ENCODE measurements at regions not wholly inside any gene's neighbourhood (a gene's known extent, or its start where the extent isn't known, plus 50 kb on each side); places are given as distances from the start of the nearest gene placed in this dataset.

DNA sequence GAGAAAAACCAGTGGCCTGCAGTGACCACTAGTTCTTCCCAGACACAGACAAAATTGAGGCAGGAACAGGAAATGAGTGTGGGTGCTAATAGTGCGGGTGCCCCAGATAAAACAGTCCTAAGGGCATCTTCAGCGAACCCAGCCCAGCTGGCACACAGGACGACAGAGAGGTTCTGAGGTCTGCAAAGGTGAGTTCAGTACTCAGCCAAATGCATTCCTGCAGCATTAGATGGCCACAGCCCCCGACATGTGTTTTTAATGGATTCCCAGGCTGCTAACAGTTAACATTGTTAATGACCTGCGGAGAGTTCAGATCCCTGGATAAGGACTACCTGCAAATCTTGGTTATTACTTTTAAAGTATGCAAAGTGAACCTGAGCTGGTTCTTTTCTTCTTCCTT lies 196.0 kb downstream of the HIBADH start:
- H3K4me2 ChIP-seq (ENCODE audit: low read length): no peak overlapping the region
- no peak overlapping the region for H3K27ac ChIP-seq (ENCODE audit: low read length)
- no peak overlapping the region for H2AFZ ChIP-seq (ENCODE audit: low read depth, low read length)
- H4K20me1 ChIP-seq (ENCODE audit: insufficient read depth): no peaks in the 10 kb centered on the region
- H3K27me3 ChIP-seq (ENCODE audit: insufficient read depth, low read depth, low read length): no peaks in the 10 kb centered on the region
- H3K36me3 ChIP-seq (ENCODE audit: insufficient read depth, low read length): no peaks in the 10 kb centered on the region
- TF ChIP-seq POLR2AphosphoS5 (IDR thresholded peaks at IDR 0.05) (no peak), EP300 (conservative IDR thresholded peaks at IDR 0.05; ENCODE audit: poor library complexity, severe bottlenecking) (no peak), MXI1 (conservative IDR thresholded peaks at IDR 0.05; ENCODE audit: poor library complexity, severe bottlenecking) (no peak)
- H3K9me2 ChIP-seq (ENCODE audit: insufficient read depth, low read length): no peaks in the 10 kb centered on the region
- no peak overlapping the region for H3K4me3 ChIP-seq (ENCODE audit: low read length)
- no peaks in the 10 kb centered on the region for H3F3A ChIP-seq (ENCODE audit: insufficient read depth, low read length, poor library complexity, severe bottlenecking)
- no peaks in the 10 kb centered on the region for H3K9me3 ChIP-seq (ENCODE audit: low read length)
- no peaks in the 10 kb centered on the region for H3K79me2 ChIP-seq (replicated peaks; ENCODE audit: insufficient read depth, low read length)
- no peak overlapping the region for H3K9ac ChIP-seq (ENCODE audit: low read length)

DNA sequence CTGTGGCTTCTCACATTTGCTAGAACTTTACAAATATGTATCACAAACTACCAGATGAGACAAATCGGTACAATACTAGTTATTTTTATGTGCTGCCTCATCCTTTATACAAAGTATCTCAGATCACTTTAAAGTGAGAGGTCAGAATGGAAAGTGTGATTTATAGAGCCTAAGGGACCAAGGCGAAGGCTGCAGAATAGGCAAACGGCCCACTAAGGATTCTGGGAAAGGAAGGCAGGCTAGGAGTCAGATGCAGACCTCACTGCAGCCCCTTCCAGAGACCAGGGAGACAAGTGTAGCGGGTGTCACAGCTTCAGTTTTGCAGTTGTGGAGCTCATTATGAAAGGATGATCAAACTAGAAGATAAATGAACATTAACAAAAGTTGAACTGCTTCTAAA lies 190.6 kb downstream of the HIBADH start:
- Histone ChIP-seq H3K27ac (ENCODE audit: low read length) (no peak overlapping the region), H3F3A (ENCODE audit: insufficient read depth, low read length, poor library complexity, severe bottlenecking) (no peaks in the 10 kb centered on the region), H2AFZ (ENCODE audit: low read depth, low read length) (no peak overlapping the region), H3K9ac (ENCODE audit: low read length) (no peak overlapping the region), H3K79me2 (replicated peaks; ENCODE audit: insufficient read depth, low read length) (no peaks in the 10 kb centered on the region), H4K20me1 (ENCODE audit: insufficient read depth) (no peaks in the 10 kb centered on the region), H3K4me3 (ENCODE audit: low read length) (no peak overlapping the region), H3K9me2 (ENCODE audit: insufficient read depth, low read length) (no peaks in the 10 kb centered on the region), H3K27me3 (ENCODE audit: insufficient read depth, low read depth, low read length) (no peaks in the 10 kb centered on the region), H3K4me2 (ENCODE audit: low read length) (no peak overlapping the region), H3K36me3 (ENCODE audit: insufficient read depth, low read length) (no peaks in the 10 kb centered on the region), H3K9me3 (ENCODE audit: low read length) (no peaks in the 10 kb centered on the region)
- TF ChIP-seq SMC3 (conservative IDR thresholded peaks at IDR 0.05; ENCODE audit: poor library complexity): no peak
- TF ChIP-seq MXI1 (conservative IDR thresholded peaks at IDR 0.05; ENCODE audit: poor library complexity, severe bottlenecking): no peak
- no peak for TF ChIP-seq TAF1 (IDR thresholded peaks at IDR 0.05; ENCODE audit: low read depth)
- no peak for TF ChIP-seq EZH2 (IDR thresholded peaks at IDR 0.05; ENCODE audit: borderline replicate concordance, insufficient read depth, low read length, poor library complexity, severe bottlenecking)
- no peak for TF ChIP-seq POLR2AphosphoS5 (IDR thresholded peaks at IDR 0.05)
- TF ChIP-seq, protein P1, sequence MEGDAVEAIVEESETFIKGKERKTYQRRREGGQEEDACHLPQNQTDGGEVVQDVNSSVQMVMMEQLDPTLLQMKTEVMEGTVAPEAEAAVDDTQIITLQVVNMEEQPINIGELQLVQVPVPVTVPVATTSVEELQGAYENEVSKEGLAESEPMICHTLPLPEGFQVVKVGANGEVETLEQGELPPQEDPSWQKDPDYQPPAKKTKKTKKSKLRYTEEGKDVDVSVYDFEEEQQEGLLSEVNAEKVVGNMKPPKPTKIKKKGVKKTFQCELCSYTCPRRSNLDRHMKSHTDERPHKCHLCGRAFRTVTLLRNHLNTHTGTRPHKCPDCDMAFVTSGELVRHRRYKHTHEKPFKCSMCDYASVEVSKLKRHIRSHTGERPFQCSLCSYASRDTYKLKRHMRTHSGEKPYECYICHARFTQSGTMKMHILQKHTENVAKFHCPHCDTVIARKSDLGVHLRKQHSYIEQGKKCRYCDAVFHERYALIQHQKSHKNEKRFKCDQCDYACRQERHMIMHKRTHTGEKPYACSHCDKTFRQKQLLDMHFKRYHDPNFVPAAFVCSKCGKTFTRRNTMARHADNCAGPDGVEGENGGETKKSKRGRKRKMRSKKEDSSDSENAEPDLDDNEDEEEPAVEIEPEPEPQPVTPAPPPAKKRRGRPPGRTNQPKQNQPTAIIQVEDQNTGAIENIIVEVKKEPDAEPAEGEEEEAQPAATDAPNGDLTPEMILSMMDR (IDR thresholded peaks at IDR 0.05; ENCODE audit: poor library complexity, severe bottlenecking): no peak
- no peak for TF ChIP-seq RAD21 (conservative IDR thresholded peaks at IDR 0.05)
- TF ChIP-seq, protein P2, sequence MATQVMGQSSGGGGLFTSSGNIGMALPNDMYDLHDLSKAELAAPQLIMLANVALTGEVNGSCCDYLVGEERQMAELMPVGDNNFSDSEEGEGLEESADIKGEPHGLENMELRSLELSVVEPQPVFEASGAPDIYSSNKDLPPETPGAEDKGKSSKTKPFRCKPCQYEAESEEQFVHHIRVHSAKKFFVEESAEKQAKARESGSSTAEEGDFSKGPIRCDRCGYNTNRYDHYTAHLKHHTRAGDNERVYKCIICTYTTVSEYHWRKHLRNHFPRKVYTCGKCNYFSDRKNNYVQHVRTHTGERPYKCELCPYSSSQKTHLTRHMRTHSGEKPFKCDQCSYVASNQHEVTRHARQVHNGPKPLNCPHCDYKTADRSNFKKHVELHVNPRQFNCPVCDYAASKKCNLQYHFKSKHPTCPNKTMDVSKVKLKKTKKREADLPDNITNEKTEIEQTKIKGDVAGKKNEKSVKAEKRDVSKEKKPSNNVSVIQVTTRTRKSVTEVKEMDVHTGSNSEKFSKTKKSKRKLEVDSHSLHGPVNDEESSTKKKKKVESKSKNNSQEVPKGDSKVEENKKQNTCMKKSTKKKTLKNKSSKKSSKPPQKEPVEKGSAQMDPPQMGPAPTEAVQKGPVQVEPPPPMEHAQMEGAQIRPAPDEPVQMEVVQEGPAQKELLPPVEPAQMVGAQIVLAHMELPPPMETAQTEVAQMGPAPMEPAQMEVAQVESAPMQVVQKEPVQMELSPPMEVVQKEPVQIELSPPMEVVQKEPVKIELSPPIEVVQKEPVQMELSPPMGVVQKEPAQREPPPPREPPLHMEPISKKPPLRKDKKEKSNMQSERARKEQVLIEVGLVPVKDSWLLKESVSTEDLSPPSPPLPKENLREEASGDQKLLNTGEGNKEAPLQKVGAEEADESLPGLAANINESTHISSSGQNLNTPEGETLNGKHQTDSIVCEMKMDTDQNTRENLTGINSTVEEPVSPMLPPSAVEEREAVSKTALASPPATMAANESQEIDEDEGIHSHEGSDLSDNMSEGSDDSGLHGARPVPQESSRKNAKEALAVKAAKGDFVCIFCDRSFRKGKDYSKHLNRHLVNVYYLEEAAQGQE (IDR thresholded peaks at IDR 0.05; ENCODE audit: borderline replicate concordance): no peak
- no peak for TF ChIP-seq EP300 (conservative IDR thresholded peaks at IDR 0.05; ENCODE audit: poor library complexity, severe bottlenecking)
